ENCODE measurements at regions not wholly inside any gene's neighbourhood (a gene's known extent, or its start where the extent isn't known, plus 50 kb on each side); places are given as distances from the start of the nearest gene placed in this dataset.

GRCh38 chr6:144416244-144416643, 131.1 kb downstream of the UTRN start (continued):
- TF ChIP-seq PRDM15 (CRISPR knock-in tag; IDR thresholded peaks at IDR 0.05) (no peak), ARID4B (CRISPR knock-in tag; IDR thresholded peaks at IDR 0.05; ENCODE audit: borderline replicate concordance) (no peak), NR2C2 (CRISPR knock-in tag; IDR thresholded peaks at IDR 0.05) (no peak), TEAD4 (CRISPR knock-in tag; IDR thresholded peaks at IDR 0.05) (no peak)

GRCh38 chr6:144416773-144417172, 131.6 kb downstream of the UTRN start:
- Mint-ChIP-seq H3K4me3 (no peak overlapping the region), H3K4me1 (peaks cover 20% of the 10 kb centered on the region), H3K27me3 (ENCODE audit: low read depth) (no peaks in the 10 kb centered on the region), H3K9me3 (no peaks in the 10 kb centered on the region), H3K27ac (no peak overlapping the region), H3K36me3 (0 out of 2 replicates have a peak, but pooled peaks cover 1% of the 10 kb centered on the region)
- TF ChIP-seq MAX (CRISPR knock-in tag; IDR thresholded peaks at IDR 0.05) (no peak), JAZF1 (CRISPR knock-in tag; IDR thresholded peaks at IDR 0.05) (no peak), GTF2I (CRISPR knock-in tag; conservative IDR thresholded peaks at IDR 0.05) (no peak), ZNF532 (CRISPR knock-in tag; IDR thresholded peaks at IDR 0.05; ENCODE audit: borderline replicate concordance) (no peak), USF1 (CRISPR knock-in tag; IDR thresholded peaks at IDR 0.05) (no peak), TEAD4 (CRISPR knock-in tag; IDR thresholded peaks at IDR 0.05) (no peak), NFATC4 (CRISPR knock-in tag; IDR thresholded peaks at IDR 0.05) (no peak), SOX15 (CRISPR knock-in tag; IDR thresholded peaks at IDR 0.05) (no peak), PREB (CRISPR knock-in tag; IDR thresholded peaks at IDR 0.05; ENCODE audit: borderline replicate concordance) (no peak), ZNF138 (CRISPR knock-in tag; conservative IDR thresholded peaks at IDR 0.05) (no peak), CBFB (CRISPR knock-in tag; IDR thresholded peaks at IDR 0.05; ENCODE audit: low read depth) (no peak), OVOL2 (CRISPR knock-in tag; IDR thresholded peaks at IDR 0.05; ENCODE audit: borderline replicate concordance) (no peak), TP53 (CRISPR knock-in tag; IDR thresholded peaks at IDR 0.05) (no peak), ZNF396 (CRISPR knock-in tag; IDR thresholded peaks at IDR 0.05; ENCODE audit: borderline replicate concordance) (no peak)
- DNase-seq (ENCODE audit: low spot score) (no peak), ATAC-seq (no peak)
- POLR2A ChIA-PET: no interaction called here
- CTCF ChIA-PET: no interaction called here

All from WTC11 (cell line).